ENCODE measurements at regions not wholly inside any gene's neighbourhood (a gene's known extent, or its start where the extent isn't known, plus 50 kb on each side); places are given as distances from the start of the nearest gene placed in this dataset.

DNA sequence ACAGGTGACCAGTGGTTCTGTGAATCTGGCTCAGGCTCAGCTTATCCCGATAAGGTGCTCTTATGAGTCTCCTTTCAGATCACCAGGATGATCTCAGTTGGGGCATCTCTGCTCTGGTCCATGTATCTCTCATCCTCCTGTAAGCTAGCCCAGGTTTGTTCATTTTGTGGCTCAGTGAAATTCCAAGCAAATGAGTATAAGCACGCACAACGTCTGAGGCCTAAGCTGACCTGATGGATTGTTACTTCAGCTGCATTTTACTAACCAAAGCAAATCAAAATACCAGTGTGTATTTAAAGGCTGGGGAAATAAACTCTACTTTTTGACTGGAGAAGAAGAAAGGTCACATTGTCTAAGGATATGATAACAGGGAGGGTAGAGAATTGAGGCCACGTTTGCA, 551.0 kb upstream of the BTBD3 start:
- no peak for DNase-seq (ENCODE audit: low spot score)

- no peak for DNase-seq (ENCODE audit: low spot score)
Measured at GRCh38 chr20:11368499-11368898, 549.2 kb upstream of the BTBD3 start.

DNA sequence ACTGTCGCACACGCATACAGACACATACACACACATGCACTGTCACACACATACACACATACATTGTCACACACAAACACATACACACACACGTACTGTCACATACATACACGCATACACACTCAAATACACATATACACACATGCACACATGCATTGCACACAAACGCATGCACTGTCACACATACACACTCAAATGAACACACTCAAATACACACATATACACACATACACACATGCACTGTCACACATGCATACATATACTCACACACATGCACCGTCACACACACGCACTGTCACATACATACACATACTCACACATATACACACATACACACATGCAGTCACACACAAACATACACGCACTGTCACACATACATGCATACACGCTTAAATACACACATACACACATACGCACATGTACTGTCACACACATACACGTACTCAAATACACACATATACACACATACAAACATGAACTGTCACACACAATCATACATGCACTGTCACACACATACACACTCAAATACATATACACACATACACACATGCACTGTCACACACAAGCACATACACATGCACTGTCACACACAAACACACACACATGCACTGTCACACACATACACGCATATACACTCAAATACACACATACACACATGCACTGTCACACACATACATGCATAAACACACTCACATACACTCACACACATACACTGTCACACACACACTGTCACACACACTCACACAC, 548.6 kb upstream of the BTBD3 start:
- no peak for DNase-seq (ENCODE audit: low spot score)

- no peak for DNase-seq (ENCODE audit: low spot score)
Measured at GRCh38 chr20:11371831-11372230, 545.9 kb upstream of the BTBD3 start.

- no peak for DNase-seq (ENCODE audit: low spot score)
Measured at GRCh38 chr20:11372876-11373790, 544.6 kb upstream of the BTBD3 start.

GRCh38 chr20:11375335-11375734, 542.4 kb upstream of the BTBD3 start:
- DNase-seq (ENCODE audit: low spot score): no peak

DNA sequence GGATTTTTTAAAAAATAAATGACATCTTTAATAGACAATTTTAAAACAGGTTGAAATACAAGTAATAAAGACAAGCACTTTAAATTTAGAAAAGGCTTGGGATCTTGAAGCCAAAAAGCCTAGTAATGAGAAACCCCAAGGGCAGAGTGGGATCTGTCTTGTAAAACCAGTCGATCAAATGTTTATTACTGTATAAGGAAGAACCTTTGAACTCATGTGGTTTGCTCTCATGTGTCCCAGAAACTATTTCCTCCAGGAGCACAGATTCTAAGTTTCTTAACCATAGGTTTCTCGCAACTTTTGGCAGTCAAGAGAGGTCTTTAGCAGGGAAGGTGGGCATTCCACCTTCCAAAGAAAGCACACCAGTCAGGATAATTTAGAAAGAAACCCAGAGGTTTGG, 541.7 kb upstream of the BTBD3 start:
- no peak for DNase-seq (ENCODE audit: low spot score)

DNA sequence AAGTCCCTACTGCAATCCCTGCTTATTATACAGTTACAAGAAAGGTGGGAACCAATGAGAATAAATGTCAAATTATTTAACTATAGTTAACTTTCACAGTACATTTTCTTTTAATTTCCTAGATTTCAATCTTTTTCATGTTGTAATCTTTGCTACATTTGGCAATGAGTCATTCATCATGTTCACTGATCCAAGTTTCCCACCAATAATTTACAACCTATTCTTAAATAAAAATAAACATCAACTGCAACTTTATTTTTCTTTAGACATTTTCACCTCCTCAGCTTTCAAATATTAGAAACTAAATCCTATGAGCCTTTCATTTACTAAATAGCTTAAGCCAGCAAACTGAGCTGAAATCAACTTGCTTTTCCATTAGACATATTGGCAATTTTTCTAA, 541.3 kb upstream of the BTBD3 start:
- DNase-seq (ENCODE audit: low spot score): no peak

GRCh38 chr20:11376998-11377397, 540.7 kb upstream of the BTBD3 start:
- DNase-seq (ENCODE audit: low spot score): no peak

GRCh38 chr20:11377761-11378160, 539.9 kb upstream of the BTBD3 start:
- no peak for DNase-seq (ENCODE audit: low spot score)

GRCh38 chr20:11378252-11378651, 539.4 kb upstream of the BTBD3 start:
- no peak for DNase-seq (ENCODE audit: low spot score)

GRCh38 chr20:11379257-11380011, 538.3 kb upstream of the BTBD3 start:
- no peak for DNase-seq (ENCODE audit: low spot score)

DNA sequence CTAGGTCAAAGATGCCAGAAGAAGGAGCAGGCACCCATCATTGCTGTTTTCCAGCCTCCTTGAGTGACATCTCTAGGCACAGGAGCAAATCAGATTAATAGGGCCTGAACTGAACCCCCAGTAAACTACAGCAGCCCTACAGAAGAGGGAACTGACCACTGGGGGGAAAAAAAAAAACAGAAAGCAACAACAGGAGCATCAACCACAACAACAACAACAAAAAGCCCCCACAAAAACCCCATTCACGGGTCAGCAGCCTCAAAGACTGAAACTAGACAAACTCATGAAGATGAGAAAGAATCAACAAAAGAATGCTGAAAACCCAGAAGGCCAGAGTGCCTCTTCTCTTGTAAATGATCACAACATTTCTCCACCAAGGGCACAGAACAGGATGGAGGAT, 537.4 kb upstream of the BTBD3 start:
- DNase-seq (ENCODE audit: low spot score): no peak

- peak; percentile 10 for DNase-seq (ENCODE audit: low spot score)
Measured at GRCh38 chr20:11387189-11387754, 530.4 kb upstream of the BTBD3 start.

GRCh38 chr20:11389186-11389585, 528.5 kb upstream of the BTBD3 start:
- no peak for DNase-seq (ENCODE audit: low spot score)

DNA sequence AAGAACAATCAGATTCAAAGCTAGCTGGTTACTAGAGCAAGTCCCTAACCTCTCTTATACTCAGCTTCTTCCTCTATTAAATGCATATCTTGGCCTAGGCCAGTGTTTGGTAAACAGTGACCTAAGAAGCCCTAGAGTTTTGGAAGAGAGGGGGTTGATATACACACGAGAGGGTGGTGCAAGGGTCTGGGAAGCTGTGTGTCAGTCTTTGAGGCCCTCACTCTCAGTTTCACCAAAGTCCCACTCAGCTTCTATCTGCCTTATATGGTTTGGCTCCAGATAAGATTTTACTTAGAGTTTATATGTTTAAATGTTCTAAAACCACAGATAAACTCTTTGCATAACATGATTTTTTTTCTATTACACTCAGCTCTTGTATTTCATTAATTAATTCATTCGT, 526.1 kb upstream of the BTBD3 start:
- no peak for DNase-seq (ENCODE audit: low spot score)

DNA sequence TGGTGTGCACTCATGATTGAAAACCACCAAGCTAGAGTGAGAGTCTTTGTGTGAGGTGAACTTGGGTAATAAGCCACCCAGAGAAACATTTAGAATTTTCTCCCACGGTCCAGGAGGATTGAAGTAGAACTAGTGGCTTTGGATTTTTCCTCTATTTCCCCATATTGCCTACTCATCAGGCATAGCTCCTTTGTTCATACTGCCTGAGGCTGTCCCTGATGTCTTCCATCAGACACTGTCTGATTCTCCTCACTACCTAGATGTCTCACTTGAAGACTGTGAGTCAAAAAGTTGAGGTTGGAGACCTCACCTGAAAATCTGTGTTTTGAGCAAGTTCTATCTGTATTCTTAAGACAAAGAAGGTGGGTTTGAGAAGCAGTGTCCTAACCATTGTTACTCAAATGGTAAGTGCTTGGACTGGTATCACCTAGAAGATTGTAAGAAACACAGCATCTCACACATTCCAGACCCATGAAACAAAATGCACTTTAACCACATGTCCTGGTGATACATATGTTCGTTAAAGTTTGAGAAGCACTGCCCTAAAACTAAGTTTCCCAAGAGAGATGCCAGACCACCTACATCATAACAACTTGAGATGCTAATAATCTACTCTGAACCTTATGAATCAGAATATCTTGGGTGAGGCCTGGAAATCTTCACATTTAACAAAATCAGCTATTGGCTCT, 523.4 kb upstream of the BTBD3 start:
- peak; percentile 1 for DNase-seq (ENCODE audit: low spot score)

- DNase-seq (ENCODE audit: low spot score): no peak
Measured at GRCh38 chr20:11395581-11395980, 522.1 kb upstream of the BTBD3 start.

DNA sequence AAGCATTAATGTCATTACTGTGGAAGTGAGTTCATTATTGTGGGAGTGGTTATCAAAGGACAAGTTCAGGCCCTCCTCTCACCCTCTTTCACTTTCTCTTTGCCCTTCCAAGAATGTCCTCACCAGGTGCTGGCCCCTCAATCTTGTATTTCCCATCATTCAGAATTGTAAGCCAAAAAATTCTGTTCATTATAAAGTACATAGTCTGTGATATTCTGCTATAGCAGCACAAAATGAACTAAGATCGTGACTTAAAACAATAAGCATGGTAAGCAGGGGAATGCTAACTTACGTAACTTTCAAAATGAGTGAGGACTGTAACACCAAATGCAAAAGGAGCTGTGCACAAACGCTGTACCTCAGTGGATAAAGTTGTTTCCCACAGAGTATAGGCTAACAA, 515.7 kb upstream of the BTBD3 start:
- DNase-seq (ENCODE audit: low spot score): no peak

GRCh38 chr20:11403711-11404110, 514.0 kb upstream of the BTBD3 start:
- no peak for DNase-seq (ENCODE audit: low spot score)

DNA sequence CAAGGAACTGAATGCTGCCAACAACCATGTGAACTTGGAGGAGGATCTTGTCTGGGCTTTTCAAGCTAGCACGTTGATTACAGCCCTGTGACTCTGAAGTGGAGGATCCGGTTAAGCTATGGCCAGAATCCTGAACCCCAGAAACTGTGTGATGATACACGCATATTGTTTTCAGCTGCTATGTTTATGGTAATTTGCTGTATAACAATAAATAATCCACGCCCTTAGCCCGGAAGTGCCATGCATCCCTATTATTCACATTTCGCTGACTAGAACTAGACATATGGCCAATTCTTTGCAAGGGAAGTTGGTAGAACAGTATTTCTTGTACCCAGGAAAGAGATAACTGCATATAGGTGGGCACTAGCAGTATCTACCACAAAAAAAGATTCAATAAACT, 510.8 kb upstream of the BTBD3 start:
- no peak for DNase-seq (ENCODE audit: low spot score)

GRCh38 chr20:11409561-11409960, 508.1 kb upstream of the BTBD3 start:
- DNase-seq (ENCODE audit: low spot score): no peak

Measured in hepatic stellate cell (primary cell).